MCF 10A (cell line): ENCODE measurements at regions not wholly inside any gene's neighbourhood (a gene's known extent, or its start where the extent isn't known, plus 50 kb on each side); places are given as distances from the start of the nearest gene placed in this dataset.

Source experiments
- BruUV-seq: library from RNA; stranded (reverse); fragments of 400-500 nt; replicated peaks from 2 replicates; lab custom pipeline; 2021; lab: Mats Ljungman, UMichigan
- CTCF ChIA-PET: fragments of 300-600 bp; sonication (Branson Sonifier 250); formaldehyde crosslinking; extraction: SDS; loops from one replicate; lab custom pipeline; 2021; ENCODE audit warnings: antibody characterized with exemption, inconsistent platforms; lab: Yijun Ruan, JAX
- POLR2A ChIA-PET: fragments of 300-600, 350-650 bp; sonication (Branson Sonifier 250); formaldehyde crosslinking; extraction: SDS; loops from one replicate; lab custom pipeline; 2020; ENCODE audit warnings: antibody characterized with exemption, inconsistent platforms; lab: Yijun Ruan, JAX
- DNase-seq: peaks from one replicate; pipeline ENCODE4 v3.0.0-alpha.2; 2018; ENCODE audit not compliant: unreplicated experiment
- H3K27ac Mint-ChIP-seq: one replicate; pipeline ENCODE4 v1.8.0; 2022; ENCODE audit warnings: mild to moderate bottlenecking, low read depth, mixed read lengths; ENCODE audit not compliant: unreplicated experiment
- H3K27me3 Mint-ChIP-seq: one replicate; pipeline ENCODE4 v1.8.0; 2022; ENCODE audit warnings: mixed read lengths; ENCODE audit not compliant: insufficient read depth, unreplicated experiment
- H3K36me3 Mint-ChIP-seq: one replicate; pipeline ENCODE4 v1.8.0; 2022; ENCODE audit warnings: mild to moderate bottlenecking, moderate library complexity, mixed read lengths; ENCODE audit not compliant: insufficient read depth, unreplicated experiment
- H3K4me1 Mint-ChIP-seq: one replicate; pipeline ENCODE4 v1.8.0; 2022; ENCODE audit warnings: mixed read lengths; ENCODE audit not compliant: insufficient read depth, unreplicated experiment
- H3K4me3 Mint-ChIP-seq: one replicate; pipeline ENCODE4 v1.8.0; 2022; ENCODE audit warnings: mild to moderate bottlenecking, moderate library complexity, mixed read lengths; ENCODE audit not compliant: unreplicated experiment
- H3K9me3 Mint-ChIP-seq: one replicate; pipeline ENCODE4 v1.8.0; 2022; ENCODE audit warnings: mixed read lengths; ENCODE audit not compliant: unreplicated experiment
- intact Hi-C: fragments of 100-400 bp; cut with micrococcal nuclease; formaldehyde crosslinking; loops from 2 replicates; pipeline ENCODE4 v1.14.1; 2022
- TF ChIP-seq, protein P1 (sequence below): fragments of 200-600 bp; IDR thresholded peaks from one replicate; pipeline ENCODE4 v1.8.0; 2022; ENCODE audit warnings: antibody characterized with exemption, mild to moderate bottlenecking; ENCODE audit not compliant: unreplicated experiment

DNA sequence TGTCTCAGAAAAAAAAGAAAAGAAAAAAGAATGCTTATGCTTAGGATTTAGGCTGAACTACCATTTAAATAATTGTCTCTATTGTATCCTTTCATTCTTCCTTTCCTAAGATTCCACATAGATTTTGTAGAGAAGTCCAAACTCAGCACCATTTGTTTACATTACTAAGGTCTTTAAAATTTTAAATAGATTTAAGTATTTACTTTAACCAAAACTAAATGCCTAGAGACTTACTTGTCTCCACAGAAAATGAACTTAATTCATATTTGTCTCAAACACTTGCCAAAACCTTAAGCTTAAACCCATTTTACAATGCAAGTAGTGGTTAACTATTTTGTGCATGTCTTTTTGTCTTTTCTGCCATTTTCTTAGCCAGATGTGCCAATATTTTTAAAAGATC is 54.1 kb upstream of the ABI1 start:
- intact Hi-C loops, result no loop called here
- TF ChIP-seq, protein P1, sequence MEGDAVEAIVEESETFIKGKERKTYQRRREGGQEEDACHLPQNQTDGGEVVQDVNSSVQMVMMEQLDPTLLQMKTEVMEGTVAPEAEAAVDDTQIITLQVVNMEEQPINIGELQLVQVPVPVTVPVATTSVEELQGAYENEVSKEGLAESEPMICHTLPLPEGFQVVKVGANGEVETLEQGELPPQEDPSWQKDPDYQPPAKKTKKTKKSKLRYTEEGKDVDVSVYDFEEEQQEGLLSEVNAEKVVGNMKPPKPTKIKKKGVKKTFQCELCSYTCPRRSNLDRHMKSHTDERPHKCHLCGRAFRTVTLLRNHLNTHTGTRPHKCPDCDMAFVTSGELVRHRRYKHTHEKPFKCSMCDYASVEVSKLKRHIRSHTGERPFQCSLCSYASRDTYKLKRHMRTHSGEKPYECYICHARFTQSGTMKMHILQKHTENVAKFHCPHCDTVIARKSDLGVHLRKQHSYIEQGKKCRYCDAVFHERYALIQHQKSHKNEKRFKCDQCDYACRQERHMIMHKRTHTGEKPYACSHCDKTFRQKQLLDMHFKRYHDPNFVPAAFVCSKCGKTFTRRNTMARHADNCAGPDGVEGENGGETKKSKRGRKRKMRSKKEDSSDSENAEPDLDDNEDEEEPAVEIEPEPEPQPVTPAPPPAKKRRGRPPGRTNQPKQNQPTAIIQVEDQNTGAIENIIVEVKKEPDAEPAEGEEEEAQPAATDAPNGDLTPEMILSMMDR, result no peak

DNA sequence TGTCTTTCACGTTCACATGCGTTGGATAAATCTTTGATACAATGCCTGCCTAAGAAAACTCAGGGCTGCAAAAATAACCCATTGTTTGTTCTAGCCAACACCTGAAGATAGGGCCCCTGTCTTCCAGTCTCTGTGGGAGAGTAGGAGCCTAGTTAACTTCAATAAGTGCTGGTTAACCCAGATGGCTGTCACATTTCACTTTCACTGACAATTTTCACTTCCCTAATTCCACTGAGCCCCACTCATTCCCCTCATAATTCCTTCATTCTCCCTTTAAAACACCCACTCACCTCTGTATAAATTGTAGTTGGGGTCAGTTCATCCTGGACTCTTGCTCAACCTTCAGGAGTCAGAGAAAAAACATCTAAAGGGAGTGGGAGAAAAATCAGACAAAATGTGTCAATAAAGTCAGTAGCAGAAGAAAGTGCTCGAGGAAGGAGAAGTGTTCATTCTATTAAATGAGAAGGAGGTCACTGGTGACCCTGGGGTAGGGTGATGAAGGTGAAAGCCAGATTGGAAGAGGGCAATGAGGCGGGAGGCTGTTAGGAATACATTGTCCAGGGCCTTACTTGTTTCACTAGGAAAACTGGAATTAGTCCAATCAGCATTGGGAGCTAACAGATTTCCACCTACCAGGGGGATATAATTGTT is 51.2 kb upstream of the ABI1 start:
- no peak for DNase-seq
- BruUV-seq, result no TSS peak

More for the DNA sequence above, 54.1 kb upstream of the ABI1 start:
- H3K27me3 Mint-ChIP-seq, result no peaks in the 10 kb centered on the region
- no peak overlapping the region for H3K4me3 Mint-ChIP-seq
- no TSS peak for BruUV-seq
- POLR2A ChIA-PET, result no interaction called here
- CTCF ChIA-PET, result no interaction called here
- H3K36me3 Mint-ChIP-seq, result no peaks in the 10 kb centered on the region
- no peak for DNase-seq
- no peaks in the 10 kb centered on the region for H3K4me1 Mint-ChIP-seq
- no peaks in the 10 kb centered on the region for H3K9me3 Mint-ChIP-seq
- H3K27ac Mint-ChIP-seq, result no peak overlapping the region

More for the DNA sequence above, 51.2 kb upstream of the ABI1 start:
- H3K36me3 Mint-ChIP-seq, result no peaks in the 10 kb centered on the region
- TF ChIP-seq, protein P1, result no peak
- ChIA-PET CTCF (no interaction called here), POLR2A (no interaction called here)
- H3K27me3 Mint-ChIP-seq, result no peaks in the 10 kb centered on the region
- H3K27ac Mint-ChIP-seq, result no peak overlapping the region
- H3K4me1 Mint-ChIP-seq, result no peaks in the 10 kb centered on the region
- intact Hi-C loops, result no loop called here
- no peak overlapping the region for H3K4me3 Mint-ChIP-seq
- H3K9me3 Mint-ChIP-seq, result no peaks in the 10 kb centered on the region
